SK-N-SH (cell line): ENCODE measurements at regions not wholly inside any gene's neighbourhood (a gene's known extent, or its start where the extent isn't known, plus 50 kb on each side); places are given as distances from the start of the nearest gene placed in this dataset.

Experiments
- CTCF ChIA-PET: fragments of 300-600, 350-600 bp; formaldehyde crosslinking; extraction: SDS; loops from one replicate; lab custom pipeline; 2021; lab: Yijun Ruan, JAX
- POLR2A ChIA-PET: fragments of 350-600 bp; sonication (Branson Sonifier 250); formaldehyde crosslinking; extraction: SDS; loops from one replicate; lab custom pipeline; 2020; ENCODE audit warnings: antibody characterized with exemption, inconsistent platforms; lab: Yijun Ruan, JAX
- DNase-seq: peaks from one replicate; pipeline ENCODE4 v3.0.0; 2012
- H2AFZ ChIP-seq: fragments of 200-600 bp; sonication (generic); 2 replicates; pipeline ENCODE4 v1.8.1; 2016; ENCODE audit warnings: antibody characterized with exemption, mild to moderate bottlenecking, low read depth
- H3F3A ChIP-seq: fragments of 200-600 bp; sonication (generic); replicated peaks from 2 replicates; pipeline ENCODE3; 2016; ENCODE audit warnings: antibody characterized with exemption, mild to moderate bottlenecking; ENCODE audit not compliant: insufficient read depth
- H3K27ac ChIP-seq, 2 experiments: fragments of 200-500 bp in 1 of 2; fragments of 200-600 bp in 1 of 2; sonication (Bioruptor generic) in 1 of 2; sonication (generic), shearing (Covaris generic) in 1 of 2; 2 replicates each; pipeline versions ENCODE4 v1.5.1 to v1.6.1; 2014 to 2016; ENCODE audit warnings: low read depth in 2 of 2, inconsistent platforms in 1 of 2, low read length in 1 of 2, mild to moderate bottlenecking in 1 of 2, mixed read lengths in 1 of 2
- H3K27me3 ChIP-seq: fragments of 200-600 bp; sonication (generic), shearing (Covaris generic); 2 replicates; pipeline ENCODE4 v1.6.1; 2016; ENCODE audit warnings: mixed run types; ENCODE audit not compliant: insufficient read depth
- H3K36me3 ChIP-seq, 2 experiments: fragments of 200-500 bp in 1 of 2; fragments of 200-600 bp in 1 of 2; sonication (Bioruptor generic) in 1 of 2; sonication (generic) in 1 of 2; replicated peaks in 1 of 2; 2 replicates each; pipeline versions ENCODE3 to v1.5.1; 2014 to 2016; ENCODE audit warnings: low read length in 1 of 2, mild to moderate bottlenecking in 1 of 2; ENCODE audit not compliant: insufficient read depth in 2 of 2, control insufficient read depth in 1 of 2
- H3K4me1 ChIP-seq, 2 experiments: fragments of 200-500 bp in 1 of 2; fragments of 200-600 bp in 1 of 2; sonication (Bioruptor generic) in 1 of 2; sonication (generic), shearing (Covaris generic) in 1 of 2; 2 replicates each; pipeline versions ENCODE4 v1.5.1 to v1.6.1; 2014 to 2016; ENCODE audit warnings: low read depth in 1 of 2, low read length in 1 of 2, mixed run types in 1 of 2; ENCODE audit not compliant: insufficient read depth in 2 of 2, control insufficient read depth in 1 of 2
- H3K4me2 ChIP-seq: fragments of 200-600 bp; sonication (generic), shearing (Covaris generic); 2 replicates; pipeline ENCODE4 v1.6.1; 2017; ENCODE audit warnings: mixed run types
- H3K4me3 ChIP-seq, 2 experiments: fragments of 200-500 bp in 1 of 2; fragments of 200-600 bp in 1 of 2; sonication (Bioruptor generic) in 1 of 2; sonication (generic), shearing (Covaris generic) in 1 of 2; 2 replicates each; pipeline versions ENCODE4 v1.5.1 to v1.8.1; 2014 to 2016; ENCODE audit warnings: low read depth in 2 of 2, inconsistent platforms in 1 of 2, low read length in 1 of 2, mild to moderate bottlenecking in 1 of 2, mixed read lengths in 1 of 2, moderate library complexity in 1 of 2
- H3K79me2 ChIP-seq: fragments of 200-600 bp; sonication (generic); 2 replicates; pipeline ENCODE4 v1.8.1; 2017; ENCODE audit warnings: mild to moderate bottlenecking; ENCODE audit not compliant: insufficient read depth
- H3K9ac ChIP-seq: fragments of 200-600 bp; sonication (generic); 2 replicates; pipeline ENCODE4 v1.6.1; 2017; ENCODE audit warnings: mixed run types
- H3K9me2 ChIP-seq: fragments of 200-600 bp; sonication (generic); 2 replicates; pipeline ENCODE4 v1.6.1; 2017; ENCODE audit warnings: mixed run types
- H3K9me3 ChIP-seq: fragments of 200-600 bp; sonication (generic); 2 replicates; pipeline ENCODE4 v1.6.1; 2017; ENCODE audit warnings: mixed run types, mild to moderate bottlenecking, moderate library complexity
- H4K20me1 ChIP-seq: fragments of 200-600 bp; sonication (generic); 2 replicates; pipeline ENCODE4 v1.6.1; 2017; ENCODE audit warnings: mild to moderate bottlenecking, mixed run types; ENCODE audit not compliant: insufficient read depth
- CHD2 ChIP-seq: fragments of 150-350 bp; IDR thresholded peaks from 2 replicates; pipeline ENCODE4 v1.6.1; 2018; ENCODE audit warnings: low read length; ENCODE audit not compliant: partially characterized antibody
- FOSL2 ChIP-seq: IDR thresholded peaks from 2 replicates; pipeline ENCODE4 v1.4.0; 2012; ENCODE audit warnings: low read depth, mild to moderate bottlenecking, moderate library complexity, borderline replicate concordance
- FOXJ3 ChIP-seq: sonication (generic); formaldehyde crosslinking; IDR thresholded peaks from 2 replicates; pipeline ENCODE4 v1.5.1; 2020; ENCODE audit warnings: mild to moderate bottlenecking, missing genetic modification reagents
- GABPA ChIP-seq: IDR thresholded peaks from 2 replicates; pipeline ENCODE4 v1.4.0; 2012; ENCODE audit warnings: low read depth, mild to moderate bottlenecking
- JUND ChIP-seq: IDR thresholded peaks from 2 replicates; pipeline ENCODE4 v1.4.0; 2012
- MEF2A ChIP-seq: IDR thresholded peaks from 2 replicates; pipeline ENCODE4 v1.4.0; 2012; ENCODE audit warnings: low read depth, borderline replicate concordance
- MXI1 ChIP-seq: IDR thresholded peaks from 2 replicates; pipeline ENCODE4 v1.6.1; 2012; ENCODE audit warnings: mild to moderate bottlenecking, low read depth, low read length, improper control_type of control experiment
- NFIC ChIP-seq: IDR thresholded peaks from 2 replicates; pipeline ENCODE4 v1.4.0; 2012; ENCODE audit warnings: borderline replicate concordance
- NRF1 ChIP-seq: IDR thresholded peaks from 2 replicates; pipeline ENCODE4 v1.6.1; 2012; ENCODE audit warnings: low read depth, mild to moderate bottlenecking, low read length
- PBX3 ChIP-seq: IDR thresholded peaks from 2 replicates; pipeline ENCODE4; 2012
- POLR2AphosphoS5 ChIP-seq: IDR thresholded peaks from 2 replicates; pipeline ENCODE4 v1.6.1; 2012; ENCODE audit warnings: low read depth, low read length
- RAD21 ChIP-seq: IDR thresholded peaks from 2 replicates; pipeline ENCODE4 v1.6.1; 2012; ENCODE audit warnings: mild to moderate bottlenecking, low read length
- RFX5 ChIP-seq: IDR thresholded peaks from 2 replicates; pipeline ENCODE4 v1.6.1; 2012; ENCODE audit warnings: mild to moderate bottlenecking, improper control_type of control experiment, low read length
- RXRA ChIP-seq: IDR thresholded peaks from 2 replicates; pipeline ENCODE4 v1.4.0; 2012; ENCODE audit warnings: low read depth, mild to moderate bottlenecking, borderline replicate concordance
- TAF1 ChIP-seq: IDR thresholded peaks from 2 replicates; pipeline ENCODE4 v1.6.1; 2012; ENCODE audit warnings: low read depth, mild to moderate bottlenecking, low read length, moderate library complexity, borderline replicate concordance
- TCF12 ChIP-seq: IDR thresholded peaks from 2 replicates; pipeline ENCODE4 v1.4.0; 2012
- WGBS: methylation state at CpG from one replicate; pipeline ENCODE4 v1.1.6; 2017; ENCODE audit warnings: low lambda C conversion rate; 5-methylcytosine and 5-hydroxymethylcytosine counted together
- TF ChIP-seq, protein P1 (sequence below): IDR thresholded peaks from 2 replicates; pipeline ENCODE4 v1.4.0; 2012; ENCODE audit warnings: low read depth
- TF ChIP-seq, protein P2 (sequence below): fragments of 150-350 bp; IDR thresholded peaks from 2 replicates; pipeline ENCODE4 v1.6.1; 2017; ENCODE audit warnings: antibody characterized with exemption, low read length, low read depth, borderline replicate concordance

DNA sequence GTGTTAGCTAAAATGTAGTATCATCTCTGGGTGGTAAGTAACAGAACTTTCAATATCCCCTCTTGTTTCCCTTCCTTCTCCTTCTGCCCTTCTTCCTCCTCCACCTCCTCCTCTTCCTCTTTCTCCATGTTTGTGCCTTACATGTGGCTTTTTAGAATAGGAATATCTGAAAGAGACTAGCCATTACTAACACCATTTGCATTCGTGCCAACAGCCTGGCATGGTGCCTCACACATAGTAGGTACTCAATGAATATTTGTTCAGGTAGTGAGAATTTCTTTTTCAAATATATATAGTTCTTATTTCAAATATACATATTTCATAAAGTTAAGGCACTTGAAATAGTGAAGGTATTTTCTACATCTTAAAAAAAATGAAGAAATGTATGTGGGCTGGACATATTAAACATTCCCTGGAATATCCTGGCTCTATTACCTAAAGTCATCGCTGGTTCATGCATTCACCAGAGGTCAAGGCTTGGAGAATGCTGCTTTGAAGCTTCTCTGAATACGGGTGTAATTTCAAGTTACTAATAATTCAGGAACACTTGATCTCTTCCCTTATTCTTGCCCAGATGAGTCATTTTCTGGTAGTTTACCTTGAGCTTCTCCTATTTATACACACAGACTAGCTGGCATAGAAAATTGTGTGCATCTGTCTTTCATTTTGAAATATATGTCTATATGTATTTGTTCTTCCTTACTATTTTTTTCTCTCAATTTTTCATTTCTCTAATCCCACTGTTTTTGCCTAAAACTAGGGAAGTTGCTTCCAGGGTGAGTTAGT is 319.4 kb downstream of the TGFB2 start:
- 49% methylated on average over 3 of the region's 3 CpGs for WGBS
- H3K27ac ChIP-seq = peak overlapping the region; percentile 76 to 90
- CTCF ChIA-PET = no interaction called here
- H3K9me2 ChIP-seq = no peaks in the 10 kb centered on the region
- peak overlapping the region; percentile 1; the same call in 1 of the 2 replicates for H3K9ac ChIP-seq
- H3K4me1 ChIP-seq = peaks cover 12 to 13% of the 10 kb centered on the region in 2 experiments
- no peak overlapping the region for H3K4me3 ChIP-seq
- peak overlapping the region; percentile 30; the same call in 1 of the 2 replicates for H3K4me2 ChIP-seq
- H3K9me3 ChIP-seq = no peaks in the 10 kb centered on the region
- H3K27me3 ChIP-seq = no peaks in the 10 kb centered on the region
- TF ChIP-seq POLR2AphosphoS5 = no peak
- TF ChIP-seq FOXJ3 (CRISPR knock-in tag) = no peak
- no peak for TF ChIP-seq RFX5
- peak; percentile 72 for TF ChIP-seq FOSL2
- TF ChIP-seq MEF2A = peak; percentile 48; the same call in 1 of the 2 replicates
- TF ChIP-seq NFIC = peak; percentile 36; the same call in 1 of the 2 replicates
- peak; percentile 36; the same call in 1 of the 2 replicates for TF ChIP-seq RXRA
- no peak for TF ChIP-seq NRF1
- peak; percentile 80 for TF ChIP-seq TCF12
- no peak for TF ChIP-seq MXI1
- no peak for TF ChIP-seq RAD21
- TF ChIP-seq CHD2 = no peak
- peak; percentile 58 for TF ChIP-seq JUND
- no peak for TF ChIP-seq GABPA
- TF ChIP-seq, protein P1, sequence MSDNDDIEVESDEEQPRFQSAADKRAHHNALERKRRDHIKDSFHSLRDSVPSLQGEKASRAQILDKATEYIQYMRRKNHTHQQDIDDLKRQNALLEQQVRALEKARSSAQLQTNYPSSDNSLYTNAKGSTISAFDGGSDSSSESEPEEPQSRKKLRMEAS = no peak
- TF ChIP-seq PBX3 = peak; percentile 13; the same call in 1 of the 2 replicates
- TF ChIP-seq, protein P2, sequence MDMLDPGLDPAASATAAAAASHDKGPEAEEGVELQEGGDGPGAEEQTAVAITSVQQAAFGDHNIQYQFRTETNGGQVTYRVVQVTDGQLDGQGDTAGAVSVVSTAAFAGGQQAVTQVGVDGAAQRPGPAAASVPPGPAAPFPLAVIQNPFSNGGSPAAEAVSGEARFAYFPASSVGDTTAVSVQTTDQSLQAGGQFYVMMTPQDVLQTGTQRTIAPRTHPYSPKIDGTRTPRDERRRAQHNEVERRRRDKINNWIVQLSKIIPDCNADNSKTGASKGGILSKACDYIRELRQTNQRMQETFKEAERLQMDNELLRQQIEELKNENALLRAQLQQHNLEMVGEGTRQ = no peak
- no peaks in the 10 kb centered on the region for H4K20me1 ChIP-seq
- POLR2A ChIA-PET = no interaction called here
- peaks cover 29% of the 10 kb centered on the region for H3F3A ChIP-seq
- H3K79me2 ChIP-seq = no peaks in the 10 kb centered on the region
- no peak overlapping the region for H2AFZ ChIP-seq
- DNase-seq = no peak
- H3K36me3 ChIP-seq = no peaks in the 10 kb centered on the region

- Histone ChIP-seq H3F3A (peaks cover 22% of the 10 kb centered on the region), H3K79me2 (no peaks in the 10 kb centered on the region), H3K27me3 (no peaks in the 10 kb centered on the region), H3K9ac (peak overlapping the region; percentile 1; the same call in 1 of the 2 replicates), H4K20me1 (no peaks in the 10 kb centered on the region), H3K9me2 (no peaks in the 10 kb centered on the region), H3K4me3 (no peak overlapping the region)
- no peak for DNase-seq
- POLR2A ChIA-PET = no interaction called here
- TF ChIP-seq FOXJ3 (CRISPR knock-in tag) (no peak), PBX3 (0 out of 2 replicates have a peak, but pooled peaks have one; percentile 36), TAF1 (no peak)
- TF ChIP-seq, all 33 proteins: peak for 1
- H3K36me3 ChIP-seq = no peaks in the 10 kb centered on the region
- CTCF ChIA-PET = no interaction called here
- peak overlapping the region; percentile 30; the same call in 1 of the 2 replicates for H3K4me2 ChIP-seq
- 64% methylated on average over 4 of the region's 4 CpGs for WGBS
- peak overlapping the region; percentile 76 to 90 for H3K27ac ChIP-seq
- H2AFZ ChIP-seq = 0 out of 2 replicates have a peak overlapping the region, but pooled peaks have one; percentile 4
- no peaks in the 10 kb centered on the region for H3K9me3 ChIP-seq
- peaks cover 6 to 11% of the 10 kb centered on the region in 2 experiments for H3K4me1 ChIP-seq
These were observed 320.1 kb downstream of the TGFB2 start for GRCh38 chr1:218665221-218665620.
